NB4 (cell line): ENCODE measurements at regions not wholly inside any gene's neighbourhood (a gene's known extent, or its start where the extent isn't known, plus 50 kb on each side); places are given as distances from the start of the nearest gene placed in this dataset.

Experiments used
- TF ChIP-seq, protein P1 (sequence below): IDR thresholded peaks from one replicate; pipeline ENCODE4 v1.5.1; 2012; ENCODE audit warnings: low read depth, low read length
- TF ChIP-seq, protein P2 (sequence below): IDR thresholded peaks from 2 replicates; pipeline ENCODE4 v1.6.1; 2011; ENCODE audit warnings: low read depth, low read length

DNA sequence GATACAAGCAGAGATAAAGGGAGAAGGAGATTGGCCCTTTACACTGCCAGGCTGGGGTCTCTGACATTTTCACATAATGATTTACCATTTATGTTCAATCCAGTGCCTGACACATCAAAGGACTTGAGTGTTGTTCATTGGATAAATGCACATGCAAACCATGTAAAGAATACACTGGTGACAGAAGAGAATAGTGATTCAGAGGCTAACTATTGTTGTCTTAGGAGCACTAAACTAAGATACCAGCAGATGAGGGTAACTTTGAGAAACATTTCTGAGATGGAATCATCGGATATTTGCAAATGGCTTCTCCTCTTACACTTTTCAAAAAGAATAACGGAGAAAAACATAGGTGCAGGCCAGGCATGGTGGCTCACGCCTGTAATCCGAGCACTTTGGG, 67.3 kb upstream of the HHIP start:
- TF ChIP-seq, protein P1, sequence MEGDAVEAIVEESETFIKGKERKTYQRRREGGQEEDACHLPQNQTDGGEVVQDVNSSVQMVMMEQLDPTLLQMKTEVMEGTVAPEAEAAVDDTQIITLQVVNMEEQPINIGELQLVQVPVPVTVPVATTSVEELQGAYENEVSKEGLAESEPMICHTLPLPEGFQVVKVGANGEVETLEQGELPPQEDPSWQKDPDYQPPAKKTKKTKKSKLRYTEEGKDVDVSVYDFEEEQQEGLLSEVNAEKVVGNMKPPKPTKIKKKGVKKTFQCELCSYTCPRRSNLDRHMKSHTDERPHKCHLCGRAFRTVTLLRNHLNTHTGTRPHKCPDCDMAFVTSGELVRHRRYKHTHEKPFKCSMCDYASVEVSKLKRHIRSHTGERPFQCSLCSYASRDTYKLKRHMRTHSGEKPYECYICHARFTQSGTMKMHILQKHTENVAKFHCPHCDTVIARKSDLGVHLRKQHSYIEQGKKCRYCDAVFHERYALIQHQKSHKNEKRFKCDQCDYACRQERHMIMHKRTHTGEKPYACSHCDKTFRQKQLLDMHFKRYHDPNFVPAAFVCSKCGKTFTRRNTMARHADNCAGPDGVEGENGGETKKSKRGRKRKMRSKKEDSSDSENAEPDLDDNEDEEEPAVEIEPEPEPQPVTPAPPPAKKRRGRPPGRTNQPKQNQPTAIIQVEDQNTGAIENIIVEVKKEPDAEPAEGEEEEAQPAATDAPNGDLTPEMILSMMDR = no peak
- TF ChIP-seq, protein P2, sequence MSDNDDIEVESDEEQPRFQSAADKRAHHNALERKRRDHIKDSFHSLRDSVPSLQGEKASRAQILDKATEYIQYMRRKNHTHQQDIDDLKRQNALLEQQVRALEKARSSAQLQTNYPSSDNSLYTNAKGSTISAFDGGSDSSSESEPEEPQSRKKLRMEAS = no peak
